GM12878 (cell line): ENCODE measurements at regions not wholly inside any gene's neighbourhood (a gene's known extent, or its start where the extent isn't known, plus 50 kb on each side); places are given as distances from the start of the nearest gene placed in this dataset.

ENCODE experiments used
- ATAC-seq: fragments of 200-7000 bp; cut with Tn5 transposase; 3 replicates; pipeline ENCODE4 v1.9.1; 2020; ENCODE audit warnings: mild to moderate bottlenecking, moderate library complexity
- BruUV-seq: library from RNA; stranded (reverse); fragments of 400-500 nt; replicated peaks from 2 replicates; lab custom pipeline; 2021; lab: Mats Ljungman, UMichigan
- CTCF ChIA-PET: fragments of 300-600 bp; sonication (Branson Sonifier 250); formaldehyde crosslinking; extraction: SDS; loops from one replicate; lab custom pipeline; 2021; ENCODE audit warnings: inconsistent platforms; lab: Yijun Ruan, JAX
- POLR2A ChIA-PET: fragments of 350-600 bp; formaldehyde crosslinking; extraction: SDS; loops from one replicate; lab custom pipeline; 2021; ENCODE audit warnings: inconsistent platforms; lab: Charles Lee
- RAD21 ChIA-PET: fragments of 300-600 bp; sonication (Branson Sonifier 250); formaldehyde crosslinking; loops from one replicate; lab custom pipeline; 2023; ENCODE audit warnings: antibody characterized with exemption; ENCODE audit not compliant: unreplicated experiment; lab: Charles Lee
- SMC1A ChIA-PET: fragments of 300-600 bp; sonication (Branson Sonifier 250); formaldehyde crosslinking; loops from one replicate; lab custom pipeline; 2023; ENCODE audit not compliant: unreplicated experiment, uncharacterized antibody; lab: Charles Lee
- DNase-seq: peaks from one replicate; pipeline ENCODE4 v3.0.0-alpha.2; 2011; ENCODE audit warnings: low read depth, low spot score
- FAIRE-seq: peaks from 3 replicates; lab custom pipeline; 2011; peaks lifted over from hg19 to GRCh38; lab: Jason Lieb, UNC
- H2AFZ ChIP-seq: 2 replicates; pipeline ENCODE4 v1.6.0; 2011; ENCODE audit warnings: low read depth, low read length, control low read depth; ENCODE audit not compliant: control insufficient read depth
- H3K27ac ChIP-seq: 2 replicates; pipeline ENCODE4 v1.5.1; 2011; ENCODE audit warnings: control low read depth; ENCODE audit not compliant: control insufficient read depth, insufficient read depth
- H3K27me3 ChIP-seq, 2 experiments: replicated peaks in 1 of 2; 2 replicates each; pipeline versions ENCODE4 v1.6.0 to v1.6.1; 2011; ENCODE audit warnings: low read length in 1 of 2; ENCODE audit not compliant: control insufficient read depth in 2 of 2, insufficient read depth in 2 of 2
- H3K36me3 ChIP-seq, 2 experiments: 2 replicates each; pipeline ENCODE4 v1.5.1; 2011; ENCODE audit warnings: low read length in 1 of 2; ENCODE audit not compliant: control insufficient read depth in 2 of 2, insufficient read depth in 2 of 2
- H3K4me1 ChIP-seq: 2 replicates; pipeline ENCODE4 v1.6.1; 2011; ENCODE audit warnings: mild to moderate bottlenecking, low read length, moderate library complexity, mixed read lengths; ENCODE audit not compliant: control insufficient read depth, insufficient read depth
- H3K4me2 ChIP-seq: 2 replicates; pipeline ENCODE4 v1.6.0; 2011; ENCODE audit warnings: control low read depth; ENCODE audit not compliant: control insufficient read depth, insufficient read depth
- H3K4me3 ChIP-seq: fragments of 200-600 bp; sonication (generic); 2 replicates; pipeline ENCODE4 v1.5.1; 2016
- H3K79me2 ChIP-seq: 2 replicates; pipeline ENCODE4 v1.6.0; 2011; ENCODE audit warnings: low read length; ENCODE audit not compliant: control insufficient read depth, insufficient read depth
- H3K9ac ChIP-seq: 2 replicates; pipeline ENCODE4 v1.8.0; 2011; ENCODE audit warnings: low read length, control low read depth, mixed read lengths; ENCODE audit not compliant: control insufficient read depth, insufficient read depth
- H3K9me3 ChIP-seq: replicated peaks from 3 replicates; pipeline ENCODE4 v1.5.1; 2011; ENCODE audit warnings: mild to moderate bottlenecking, low read length; ENCODE audit not compliant: control insufficient read depth, insufficient read depth
- H4K20me1 ChIP-seq: 2 replicates; pipeline ENCODE4 v1.6.0; 2011; ENCODE audit not compliant: control insufficient read depth, insufficient read depth
- BCL3 ChIP-seq: IDR thresholded peaks from 2 replicates; pipeline ENCODE4 v1.6.1; 2011; ENCODE audit warnings: borderline replicate concordance, low read depth, mild to moderate bottlenecking, moderate library complexity, low read length; ENCODE audit not compliant: insufficient read depth, poor library complexity, severe bottlenecking
- E2F4 ChIP-seq: IDR thresholded peaks from 2 replicates; pipeline ENCODE4 v1.6.1; 2012; ENCODE audit warnings: low read depth, low read length, improper control_type of control experiment
- E4F1 ChIP-seq: fragments of 450-650 bp; IDR thresholded peaks from 2 replicates; pipeline ENCODE4 v1.6.1; 2018; ENCODE audit warnings: borderline replicate concordance, mild to moderate bottlenecking; ENCODE audit not compliant: partially characterized antibody
- EP300 ChIP-seq, 2 experiments: fragments of 150-350 bp in 1 of 2; IDR thresholded peaks; 2 replicates each; pipeline ENCODE4 v1.6.1; 2011 to 2012; ENCODE audit warnings: low read depth in 2 of 2, low read length in 2 of 2, borderline replicate concordance in 1 of 2, improper control_type of control experiment in 1 of 2, inconsistent platforms in 1 of 2; ENCODE audit not compliant: control insufficient read depth in 1 of 2
- NR2C2 ChIP-seq: IDR thresholded peaks from 2 replicates; pipeline ENCODE4 v1.6.1; 2011; ENCODE audit warnings: borderline replicate concordance, low read depth; ENCODE audit not compliant: control insufficient read depth, insufficient read length
- NRF1 ChIP-seq: conservative IDR thresholded peaks from 2 replicates; pipeline ENCODE4 v1.6.1; 2011; ENCODE audit warnings: mild to moderate bottlenecking, low read depth, low read length, improper control_type of control experiment
- POLR2AphosphoS5 ChIP-seq: IDR thresholded peaks from 2 replicates; pipeline ENCODE4 v1.6.1; 2011; ENCODE audit warnings: mild to moderate bottlenecking, low read length, inconsistent platforms
- RB1 ChIP-seq: fragments of 450-650 bp; formaldehyde crosslinking; IDR thresholded peaks from 2 replicates; pipeline ENCODE4 v1.6.1; 2017; ENCODE audit warnings: mild to moderate bottlenecking, borderline replicate concordance
- REST ChIP-seq: IDR thresholded peaks from 2 replicates; pipeline ENCODE4 v1.6.1; 2012; ENCODE audit warnings: mild to moderate bottlenecking, low read depth, low read length
- SMAD5 ChIP-seq: IDR thresholded peaks from 2 replicates; pipeline ENCODE4 v1.6.1; 2016; ENCODE audit warnings: antibody characterized with exemption, low read depth
- SREBF2 ChIP-seq: IDR thresholded peaks from 2 replicates; pipeline ENCODE4 v1.6.1; 2012; ENCODE audit warnings: mild to moderate bottlenecking, low read length
- SRF ChIP-seq, 2 experiments: IDR thresholded peaks; 2 replicates each; pipeline ENCODE4 v1.6.1; 2011; ENCODE audit warnings: low read depth in 2 of 2, low read length in 2 of 2, mild to moderate bottlenecking in 1 of 2, moderate library complexity in 1 of 2
- ZNF207 ChIP-seq: fragments of 450-650 bp; IDR thresholded peaks from 2 replicates; pipeline ENCODE4 v1.6.1; 2014; ENCODE audit warnings: antibody characterized with exemption, mild to moderate bottlenecking, borderline replicate concordance
- ZNF217 ChIP-seq: fragments of 450-650 bp; IDR thresholded peaks from 2 replicates; pipeline ENCODE4 v1.6.1; 2017; ENCODE audit warnings: antibody characterized with exemption, mild to moderate bottlenecking
- ZNF622 ChIP-seq: fragments of 450-650 bp; IDR thresholded peaks from 2 replicates; pipeline ENCODE4 v1.6.1; 2017; ENCODE audit warnings: mild to moderate bottlenecking, inconsistent platforms
- ZSCAN29 ChIP-seq: fragments of 450-650 bp; IDR thresholded peaks from 2 replicates; pipeline ENCODE4 v1.6.1; 2017; ENCODE audit warnings: mild to moderate bottlenecking, moderate library complexity
- ZZZ3 ChIP-seq: IDR thresholded peaks from 2 replicates; pipeline ENCODE4 v1.6.1; 2011; ENCODE audit warnings: low read depth; ENCODE audit not compliant: control insufficient read depth, insufficient read length
- WGBS: methylation state at CpG from one replicate; pipeline ENCODE4 v1.1.6; 2016; ENCODE audit warnings: low lambda C conversion rate; ENCODE audit not compliant: insufficient replicate concordance, insufficient coverage; ENCODE audit errors: missing lambda C conversion rate; 5-methylcytosine and 5-hydroxymethylcytosine counted together
- in situ Hi-C: fragments of 300-500 bp; cut with MboI; formaldehyde crosslinking; loops from 9 replicates; pipeline ENCODE4 v1.14.3; 2018; ENCODE audit warnings: mixed read lengths
- intact Hi-C: fragments of 100-400 bp; cut with micrococcal nuclease; formaldehyde crosslinking; loops from one replicate; pipeline ENCODE4 v1.14.2; 2022; ENCODE audit not compliant: unreplicated experiment

GRCh38 chrX:10327651-10328050 is 170.9 kb downstream of the CLCN4 start:
- ChIA-PET RAD21 (no interaction called here), CTCF (interaction anchor here (1.7 kb wide), 1 partner anchor 137 kb away, joined by 6 read pairs; no protein-coding TSS in a partner anchor), SMC1A (interaction anchor here (1.0 kb wide), 1 partner anchor 17 kb away, joined by 3 read pairs; no protein-coding TSS in a partner anchor), POLR2A (no interaction called here)
- 4% methylated on average over 7 of the region's 7 CpGs for WGBS
- Histone ChIP-seq H2AFZ (no peak overlapping the region), H3K27ac (no peak overlapping the region), H3K4me1 (no peaks in the 10 kb centered on the region), H3K9ac (no peak overlapping the region), H4K20me1 (no peaks in the 10 kb centered on the region), H3K4me2 (no peak overlapping the region), H3K4me3 (no peak overlapping the region), H3K79me2 (no peaks in the 10 kb centered on the region), H3K9me3 (no peaks in the 10 kb centered on the region), H3K36me3 (no peaks in the 10 kb centered on the region), H3K27me3 (no peaks in the 10 kb centered on the region; a peak in 2 of 4 replicates)
- FAIRE-seq (no peak), DNase-seq (no peak), ATAC-seq (no peak)
- intact Hi-C loops (no loop called here), in situ Hi-C loops (loop anchor here (10.0 kb wide), 1 partner anchor 133 kb away; no protein-coding TSS in a partner anchor)
- BruUV-seq: no TSS peak
- TF ChIP-seq SMAD5 (no peak), E4F1 (no peak), REST (no peak), E2F4 (no peak), SREBF2 (no peak), ZNF217 (no peak), POLR2AphosphoS5 (no peak), ZZZ3 (no peak), ZNF622 (no peak), BCL3 (no peak), ZSCAN29 (no peak), NRF1 (no peak), SRF (IDR thresholded peaks at IDR 0.05; ENCODE audit: low read depth in 2 of 2, low read length in 2 of 2) (no peak), NR2C2 (no peak), EP300 (IDR thresholded peaks at IDR 0.05; ENCODE audit: borderline replicate concordance in 1 of 2, control insufficient read depth in 1 of 2, low read depth in 2 of 2, low read length in 2 of 2) (no peak), ZNF207 (no peak), RB1 (no peak)
